Tibial nerve (tissue), 4 donors: ENCODE measurements at regions not wholly inside any gene's neighbourhood (a gene's known extent, or its start where the extent isn't known, plus 50 kb on each side); places are given as distances from the start of the nearest gene placed in this dataset.

Experiments
- DNase-seq, 2 donors: peaks; one replicate each; pipeline ENCODE4 v3.0.0-alpha.2; 2019; ENCODE audit warnings: low spot score in 2 of 2
- H3K27ac ChIP-seq, 4 donors: fragments of 200-600 bp; sonication (generic) in 3 of 4; one replicate each; pipeline ENCODE4 v1.5.1; 2017 to 2019; ENCODE audit warnings: mild to moderate bottlenecking in 1 of 4
- H3K27me3 ChIP-seq, 2 donors: fragments of 200-600 bp; sonication (generic) in 1 of 2; one replicate each; pipeline versions ENCODE4 v1.5.1 to v1.6.0; 2017 to 2019
- H3K36me3 ChIP-seq, 3 donors: fragments of 200-600 bp; sonication (generic); one replicate each; pipeline ENCODE4 v1.5.1; 2018 to 2019
- H3K4me1 ChIP-seq, 4 donors: fragments of 200-600 bp; sonication (generic) in 3 of 4; one replicate each; pipeline ENCODE4 v1.5.1; 2017 to 2019
- H3K4me3 ChIP-seq, 4 donors: fragments of 200-600 bp; sonication (generic) in 3 of 4; one replicate each; pipeline ENCODE4 v1.5.1; 2017 to 2019; ENCODE audit warnings: mild to moderate bottlenecking in 1 of 4, moderate library complexity in 1 of 4
- H3K9me3 ChIP-seq, 4 donors: fragments of 200-600 bp; sonication (generic) in 3 of 4; one replicate each; pipeline ENCODE4 v1.5.1; 2017 to 2019
- EP300 ChIP-seq, 2 donors: sonication (generic); formaldehyde crosslinking; IDR thresholded peaks; one replicate each; pipeline ENCODE4 v1.6.1; 2017; ENCODE audit warnings: antibody characterized with exemption in 2 of 2, mild to moderate bottlenecking in 1 of 2
- POLR2A ChIP-seq, 2 donors: fragments of 450-650 bp; IDR thresholded peaks; one replicate each; pipeline ENCODE4 v1.6.1; 2017; ENCODE audit warnings: antibody characterized with exemption in 2 of 2, mild to moderate bottlenecking in 2 of 2, moderate library complexity in 2 of 2
- WGBS, 2 donors: methylation state at CpG; one replicate each; pipeline ENCODE4 v1.1.5; 2018; 5-methylcytosine and 5-hydroxymethylcytosine counted together
- TF ChIP-seq, protein P1 (sequence below), 5 experiments: fragments of 200-600 bp in 3 of 5; fragments of 450-650 bp in 2 of 5; sonication (generic) in 3 of 5; IDR thresholded peaks; one replicate each; pipeline ENCODE4 v1.5.1; 2016 to 2019; ENCODE audit warnings: antibody characterized with exemption in 5 of 5, mild to moderate bottlenecking in 3 of 5, moderate library complexity in 2 of 5

- DNase-seq, result no peak
- 95 to 98% methylated on average over 2 of the region's 2 CpGs for WGBS, 2 donors
- H3K4me1 ChIP-seq, result no peaks in the 10 kb centered on the region
- no peaks in the 10 kb centered on the region for H3K36me3 ChIP-seq
- no peak overlapping the region for H3K27ac ChIP-seq
- H3K4me3 ChIP-seq, result no peak overlapping the region
- TF ChIP-seq EP300 (IDR thresholded peaks at IDR 0.05), result no peak
- TF ChIP-seq POLR2A (IDR thresholded peaks at IDR 0.05), result no peak
- TF ChIP-seq, protein P1, sequence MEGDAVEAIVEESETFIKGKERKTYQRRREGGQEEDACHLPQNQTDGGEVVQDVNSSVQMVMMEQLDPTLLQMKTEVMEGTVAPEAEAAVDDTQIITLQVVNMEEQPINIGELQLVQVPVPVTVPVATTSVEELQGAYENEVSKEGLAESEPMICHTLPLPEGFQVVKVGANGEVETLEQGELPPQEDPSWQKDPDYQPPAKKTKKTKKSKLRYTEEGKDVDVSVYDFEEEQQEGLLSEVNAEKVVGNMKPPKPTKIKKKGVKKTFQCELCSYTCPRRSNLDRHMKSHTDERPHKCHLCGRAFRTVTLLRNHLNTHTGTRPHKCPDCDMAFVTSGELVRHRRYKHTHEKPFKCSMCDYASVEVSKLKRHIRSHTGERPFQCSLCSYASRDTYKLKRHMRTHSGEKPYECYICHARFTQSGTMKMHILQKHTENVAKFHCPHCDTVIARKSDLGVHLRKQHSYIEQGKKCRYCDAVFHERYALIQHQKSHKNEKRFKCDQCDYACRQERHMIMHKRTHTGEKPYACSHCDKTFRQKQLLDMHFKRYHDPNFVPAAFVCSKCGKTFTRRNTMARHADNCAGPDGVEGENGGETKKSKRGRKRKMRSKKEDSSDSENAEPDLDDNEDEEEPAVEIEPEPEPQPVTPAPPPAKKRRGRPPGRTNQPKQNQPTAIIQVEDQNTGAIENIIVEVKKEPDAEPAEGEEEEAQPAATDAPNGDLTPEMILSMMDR (IDR thresholded peaks at IDR 0.05), result no peak
- no peaks in the 10 kb centered on the region for H3K27me3 ChIP-seq
- peaks cover 0 to 14% (median 0%) of the 10 kb centered on the region in 4 donors for H3K9me3 ChIP-seq
Observed at GRCh38 chr5:61869333-61869732, 436.7 kb upstream of the KIF2A start.

DNA sequence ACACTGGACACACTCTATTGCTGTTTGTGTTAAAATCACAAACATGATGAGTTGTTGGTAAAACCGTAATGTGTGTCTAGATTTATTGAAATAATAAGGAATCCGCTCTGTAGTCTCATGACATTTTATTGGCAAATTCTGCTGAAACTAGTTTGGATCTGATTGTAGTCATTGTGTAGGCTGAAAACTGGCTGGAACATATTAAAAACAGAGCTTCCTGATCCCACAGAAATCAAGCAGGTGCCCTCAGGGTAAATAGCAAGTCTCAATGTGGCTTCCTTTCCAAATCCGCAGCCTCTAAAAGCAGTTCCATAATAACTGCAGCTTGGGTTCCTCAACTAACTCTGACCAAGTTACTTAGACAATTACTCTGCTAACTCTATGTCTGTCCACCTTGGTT, 427.5 kb upstream of the KIF2A start:
- H3K27me3 ChIP-seq, result no peaks in the 10 kb centered on the region
- H3K4me1 ChIP-seq, result no peaks in the 10 kb centered on the region
- H3K27ac ChIP-seq, result no peak overlapping the region
- TF ChIP-seq EP300 (IDR thresholded peaks at IDR 0.05) (no peak), POLR2A (IDR thresholded peaks at IDR 0.05) (no peak)
- TF ChIP-seq, protein P1 (IDR thresholded peaks at IDR 0.05), result no peak
- no peaks in the 10 kb centered on the region for H3K9me3 ChIP-seq
- no peak overlapping the region for H3K4me3 ChIP-seq
- DNase-seq, result no peak
- WGBS, 2 donors, result 71 to 76% methylated on average over 3 of the region's 3 CpGs
- no peaks in the 10 kb centered on the region for H3K36me3 ChIP-seq

GRCh38 chr5:61881821-61882487, 424.1 kb upstream of the KIF2A start:
- Histone ChIP-seq H3K36me3 (no peaks in the 10 kb centered on the region), H3K27ac (no peak overlapping the region), H3K27me3 (no peaks in the 10 kb centered on the region), H3K9me3 (no peaks in the 10 kb centered on the region), H3K4me3 (no peak overlapping the region), H3K4me1 (no peaks in the 10 kb centered on the region)
- WGBS, 2 donors, result 46 to 52% methylated on average over 6 of the region's 6 CpGs
- DNase-seq, result no peak
- TF ChIP-seq POLR2A (IDR thresholded peaks at IDR 0.05) (no peak), EP300 (IDR thresholded peaks at IDR 0.05) (no peak)
- TF ChIP-seq, protein P1 (IDR thresholded peaks at IDR 0.05), result no peak

GRCh38 chr5:61882901-61883500, 423.0 kb upstream of the KIF2A start:
- TF ChIP-seq, protein P1 (IDR thresholded peaks at IDR 0.05), result no peak
- TF ChIP-seq EP300 (IDR thresholded peaks at IDR 0.05) (no peak), POLR2A (IDR thresholded peaks at IDR 0.05) (no peak)
- Histone ChIP-seq H3K27me3 (no peaks in the 10 kb centered on the region), H3K4me3 (no peak overlapping the region), H3K36me3 (no peaks in the 10 kb centered on the region), H3K4me1 (no peaks in the 10 kb centered on the region), H3K9me3 (no peaks in the 10 kb centered on the region), H3K27ac (no peak overlapping the region)
- DNase-seq, result no peak
- WGBS, 2 donors, result 75 to 76% methylated on average over 9 of the region's 9 CpGs

GRCh38 chr5:61884252-61884855, 421.7 kb upstream of the KIF2A start:
- H3K36me3 ChIP-seq, result no peaks in the 10 kb centered on the region
- no peak overlapping the region for H3K4me3 ChIP-seq
- H3K27me3 ChIP-seq, result no peaks in the 10 kb centered on the region
- H3K9me3 ChIP-seq, result peaks cover 0 to 5% (median 0%) of the 10 kb centered on the region in 4 donors
- no peak for DNase-seq
- H3K27ac ChIP-seq, result no peak overlapping the region
- 85 to 90% methylated on average over 7 of the region's 7 CpGs for WGBS, 2 donors
- TF ChIP-seq EP300 (IDR thresholded peaks at IDR 0.05), result no peak
- TF ChIP-seq, protein P1 (IDR thresholded peaks at IDR 0.05), result no peak
- H3K4me1 ChIP-seq, result no peaks in the 10 kb centered on the region
